HG03442 (cell line): ENCODE measurements at regions not wholly inside any gene's neighbourhood (a gene's known extent, or its start where the extent isn't known, plus 50 kb on each side); places are given as distances from the start of the nearest gene placed in this dataset.

Source experiments
- ATAC-seq: cut with Tn5 transposase; IDR thresholded peaks from one replicate; pipeline ENCODE4 v1.9.1; 2021; ENCODE audit warnings: mild to moderate bottlenecking, moderate library complexity; ENCODE audit not compliant: unreplicated experiment

GRCh38 chr3:22451501-22451900 is 700.5 kb upstream of the ZNF385D start:
- no peak for ATAC-seq

- ATAC-seq: no peak
Measured at GRCh38 chr3:22453906-22454535, 703.0 kb upstream of the ZNF385D start.

- ATAC-seq: no peak
Measured at GRCh38 chr3:22469995-22470394, 719.0 kb upstream of the ZNF385D start.

GRCh38 chr3:22471557-22471956 is 720.5 kb upstream of the ZNF385D start:
- no peak for ATAC-seq

GRCh38 chr3:22474706-22475445 is 723.9 kb upstream of the ZNF385D start:
- ATAC-seq: no peak

GRCh38 chr3:22475665-22476240 is 724.7 kb upstream of the ZNF385D start:
- ATAC-seq: peak; percentile 48

- ATAC-seq: no peak
Measured at GRCh38 chr3:22476976-22477375, 726.0 kb upstream of the ZNF385D start.

- ATAC-seq: no peak
Measured at GRCh38 chr3:22485954-22486353, 717.2 kb upstream of the UBE2E2 start.

GRCh38 chr3:22490747-22491146 is 712.4 kb upstream of the UBE2E2 start:
- no peak for ATAC-seq

GRCh38 chr3:22491344-22491743 is 711.8 kb upstream of the UBE2E2 start:
- ATAC-seq: no peak

- ATAC-seq: no peak
Measured at GRCh38 chr3:22492342-22492741, 710.8 kb upstream of the UBE2E2 start.

- ATAC-seq: no peak
Measured at GRCh38 chr3:22495241-22495640, 707.9 kb upstream of the UBE2E2 start.

- no peak for ATAC-seq
Measured at GRCh38 chr3:22495791-22496190, 707.3 kb upstream of the UBE2E2 start.

GRCh38 chr3:22496641-22497040 is 706.5 kb upstream of the UBE2E2 start:
- no peak for ATAC-seq

- ATAC-seq: no peak
Measured at GRCh38 chr3:22506871-22507270, 696.3 kb upstream of the UBE2E2 start.

GRCh38 chr3:22507709-22508108 is 695.4 kb upstream of the UBE2E2 start:
- ATAC-seq: no peak

GRCh38 chr3:22523925-22524324 is 679.2 kb upstream of the UBE2E2 start:
- no peak for ATAC-seq

GRCh38 chr3:22526266-22526837 is 676.8 kb upstream of the UBE2E2 start:
- ATAC-seq: no peak

- no peak for ATAC-seq
Measured at GRCh38 chr3:22536541-22536940, 666.6 kb upstream of the UBE2E2 start.

GRCh38 chr3:22537560-22537959 is 665.6 kb upstream of the UBE2E2 start:
- ATAC-seq: no peak

- ATAC-seq: no peak
Measured at GRCh38 chr3:22542311-22542710, 660.8 kb upstream of the UBE2E2 start.
